ENCODE measurements at regions not wholly inside any gene's neighbourhood (a gene's known extent, or its start where the extent isn't known, plus 50 kb on each side); places are given as distances from the start of the nearest gene placed in this dataset.

DNA sequence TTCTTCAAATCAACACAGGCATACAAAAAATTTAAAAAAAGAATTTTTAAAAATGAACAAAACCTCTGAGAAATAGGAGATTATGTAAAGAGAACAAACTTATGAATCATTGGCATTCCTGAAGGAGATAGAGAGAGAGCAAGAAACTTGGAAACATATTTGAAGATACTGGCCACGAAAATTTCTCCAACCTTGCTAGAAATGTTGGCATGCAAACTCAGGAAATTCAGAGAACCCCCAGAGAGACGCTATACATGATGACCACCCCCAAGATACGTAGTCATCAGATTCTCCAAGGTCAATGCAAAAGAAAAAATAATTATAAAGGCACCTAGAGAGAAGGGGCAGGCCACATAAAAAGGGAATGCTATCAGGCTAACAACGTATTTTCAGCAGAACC, 472.5 kb downstream of the MTRR start:
- H3F3A ChIP-seq (replicated peaks; ENCODE audit: insufficient read depth), result no peaks in the 10 kb centered on the region
- H3K79me2 ChIP-seq (ENCODE audit: insufficient read depth), result no peaks in the 10 kb centered on the region
- no peaks in the 10 kb centered on the region; a peak in 1 of 4 replicates for H3K4me1 ChIP-seq (ENCODE audit: control insufficient read depth in 1 of 2, insufficient read depth in 2 of 2, low read depth in 1 of 2, low read length in 1 of 2)
- no peaks in the 10 kb centered on the region for H3K9me2 ChIP-seq
- ChIA-PET CTCF (interaction anchor here (1.0 to 1.8 kb wide), 10 partner anchors 11 to 344 kb away, joined by 3 to 11 read pairs (median 4); no protein-coding TSS in a partner anchor), POLR2A (no interaction called here)
- H4K20me1 ChIP-seq (ENCODE audit: insufficient read depth), result no peaks in the 10 kb centered on the region
- DNase-seq, result no peak
- H3K9ac ChIP-seq, result no peak overlapping the region
- no peak overlapping the region for H3K4me3 ChIP-seq (ENCODE audit: low read depth in 2 of 2, low read length in 1 of 2)
- H3K36me3 ChIP-seq (replicated peaks in 1 of 2; ENCODE audit: control insufficient read depth in 1 of 2, insufficient read depth in 2 of 2, low read length in 1 of 2), result no peaks in the 10 kb centered on the region
- TF ChIP-seq ELF1 (IDR thresholded peaks at IDR 0.05), result no peak
- TF ChIP-seq NFIC (IDR thresholded peaks at IDR 0.05; ENCODE audit: borderline replicate concordance), result no peak
- no peak for TF ChIP-seq MAX (IDR thresholded peaks at IDR 0.05; ENCODE audit: low read depth)
- TF ChIP-seq, protein P1, sequence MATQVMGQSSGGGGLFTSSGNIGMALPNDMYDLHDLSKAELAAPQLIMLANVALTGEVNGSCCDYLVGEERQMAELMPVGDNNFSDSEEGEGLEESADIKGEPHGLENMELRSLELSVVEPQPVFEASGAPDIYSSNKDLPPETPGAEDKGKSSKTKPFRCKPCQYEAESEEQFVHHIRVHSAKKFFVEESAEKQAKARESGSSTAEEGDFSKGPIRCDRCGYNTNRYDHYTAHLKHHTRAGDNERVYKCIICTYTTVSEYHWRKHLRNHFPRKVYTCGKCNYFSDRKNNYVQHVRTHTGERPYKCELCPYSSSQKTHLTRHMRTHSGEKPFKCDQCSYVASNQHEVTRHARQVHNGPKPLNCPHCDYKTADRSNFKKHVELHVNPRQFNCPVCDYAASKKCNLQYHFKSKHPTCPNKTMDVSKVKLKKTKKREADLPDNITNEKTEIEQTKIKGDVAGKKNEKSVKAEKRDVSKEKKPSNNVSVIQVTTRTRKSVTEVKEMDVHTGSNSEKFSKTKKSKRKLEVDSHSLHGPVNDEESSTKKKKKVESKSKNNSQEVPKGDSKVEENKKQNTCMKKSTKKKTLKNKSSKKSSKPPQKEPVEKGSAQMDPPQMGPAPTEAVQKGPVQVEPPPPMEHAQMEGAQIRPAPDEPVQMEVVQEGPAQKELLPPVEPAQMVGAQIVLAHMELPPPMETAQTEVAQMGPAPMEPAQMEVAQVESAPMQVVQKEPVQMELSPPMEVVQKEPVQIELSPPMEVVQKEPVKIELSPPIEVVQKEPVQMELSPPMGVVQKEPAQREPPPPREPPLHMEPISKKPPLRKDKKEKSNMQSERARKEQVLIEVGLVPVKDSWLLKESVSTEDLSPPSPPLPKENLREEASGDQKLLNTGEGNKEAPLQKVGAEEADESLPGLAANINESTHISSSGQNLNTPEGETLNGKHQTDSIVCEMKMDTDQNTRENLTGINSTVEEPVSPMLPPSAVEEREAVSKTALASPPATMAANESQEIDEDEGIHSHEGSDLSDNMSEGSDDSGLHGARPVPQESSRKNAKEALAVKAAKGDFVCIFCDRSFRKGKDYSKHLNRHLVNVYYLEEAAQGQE (IDR thresholded peaks at IDR 0.05; ENCODE audit: low read depth, low read length), result no peak
- H2AFZ ChIP-seq (ENCODE audit: low read depth), result no peak overlapping the region
- no peaks in the 10 kb centered on the region for H3K9me3 ChIP-seq
- H3K27me3 ChIP-seq (ENCODE audit: insufficient read depth), result no peaks in the 10 kb centered on the region
- WGBS (ENCODE audit: low lambda C conversion rate), result 8% methylated on average over 4 of the region's 4 CpGs
- no peak overlapping the region for H3K4me2 ChIP-seq
- H3K27ac ChIP-seq (ENCODE audit: low read depth in 2 of 2, low read length in 1 of 2), result no peak overlapping the region

- CTCF ChIA-PET, result no interaction called here
These were observed 479.0 kb downstream of the MTRR start for GRCh38 chr5:8347984-8348383.

More at GRCh38 chr5:8347984-8348383, 479.0 kb downstream of the MTRR start:
- H2AFZ ChIP-seq (ENCODE audit: low read depth), result no peak overlapping the region
- WGBS (ENCODE audit: low lambda C conversion rate), result 0% methylated on average over 1 of the region's 1 CpG
- H3K36me3 ChIP-seq (replicated peaks in 1 of 2; ENCODE audit: control insufficient read depth in 1 of 2, insufficient read depth in 2 of 2, low read length in 1 of 2), result no peaks in the 10 kb centered on the region
- TF ChIP-seq JUND (IDR thresholded peaks at IDR 0.05), result no peak
- no peak for TF ChIP-seq FOSL2 (IDR thresholded peaks at IDR 0.05; ENCODE audit: borderline replicate concordance, low read depth)
- TF ChIP-seq TAF1 (IDR thresholded peaks at IDR 0.05; ENCODE audit: borderline replicate concordance, low read depth, low read length), result no peak
- TF ChIP-seq SIN3A (IDR thresholded peaks at IDR 0.05; ENCODE audit: borderline replicate concordance, low read depth, low read length), result no peak
- no peak for TF ChIP-seq GABPA (IDR thresholded peaks at IDR 0.05; ENCODE audit: low read depth)
- TF ChIP-seq MXI1 (IDR thresholded peaks at IDR 0.05; ENCODE audit: low read depth, low read length), result no peak
- TF ChIP-seq SMC3 (IDR thresholded peaks at IDR 0.05; ENCODE audit: low read depth, low read length), result no peak
- no peak for TF ChIP-seq EP300 (IDR thresholded peaks at IDR 0.05; ENCODE audit: borderline replicate concordance in 1 of 2, low read depth in 1 of 2, low read length in 1 of 2)
- TF ChIP-seq RAD21 (IDR thresholded peaks at IDR 0.05; ENCODE audit: low read length), result no peak
- TF ChIP-seq, protein P2, sequence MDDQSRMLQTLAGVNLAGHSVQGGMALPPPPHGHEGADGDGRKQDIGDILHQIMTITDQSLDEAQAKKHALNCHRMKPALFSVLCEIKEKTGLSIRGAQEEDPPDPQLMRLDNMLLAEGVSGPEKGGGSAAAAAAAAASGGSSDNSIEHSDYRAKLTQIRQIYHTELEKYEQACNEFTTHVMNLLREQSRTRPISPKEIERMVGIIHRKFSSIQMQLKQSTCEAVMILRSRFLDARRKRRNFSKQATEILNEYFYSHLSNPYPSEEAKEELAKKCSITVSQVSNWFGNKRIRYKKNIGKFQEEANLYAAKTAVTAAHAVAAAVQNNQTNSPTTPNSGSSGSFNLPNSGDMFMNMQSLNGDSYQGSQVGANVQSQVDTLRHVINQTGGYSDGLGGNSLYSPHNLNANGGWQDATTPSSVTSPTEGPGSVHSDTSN (IDR thresholded peaks at IDR 0.05), result no peak
- TF ChIP-seq NRF1 (IDR thresholded peaks at IDR 0.05; ENCODE audit: low read depth, low read length), result no peak
- TF ChIP-seq MAX (IDR thresholded peaks at IDR 0.05; ENCODE audit: low read depth), result no peak
- TF ChIP-seq ZBTB33 (IDR thresholded peaks at IDR 0.05; ENCODE audit: borderline replicate concordance, low read depth), result no peak
- TF ChIP-seq GATA2 (CRISPR knock-in tag; IDR thresholded peaks at IDR 0.05), result no peak
- no peak overlapping the region for H3K4me3 ChIP-seq (ENCODE audit: low read depth in 2 of 2, low read length in 1 of 2)
- no peaks in the 10 kb centered on the region for H3K9me2 ChIP-seq
- DNase-seq, result no peak
- no peak overlapping the region for H3K9ac ChIP-seq
- no peaks in the 10 kb centered on the region for H3K27me3 ChIP-seq (ENCODE audit: insufficient read depth)
- no peaks in the 10 kb centered on the region for H4K20me1 ChIP-seq (ENCODE audit: insufficient read depth)
- H3K27ac ChIP-seq (ENCODE audit: low read depth in 2 of 2, low read length in 1 of 2), result no peak overlapping the region
- no peaks in the 10 kb centered on the region for H3K79me2 ChIP-seq (ENCODE audit: insufficient read depth)
- no peaks in the 10 kb centered on the region for H3F3A ChIP-seq (replicated peaks; ENCODE audit: insufficient read depth)
- H3K4me1 ChIP-seq (ENCODE audit: control insufficient read depth in 1 of 2, insufficient read depth in 2 of 2, low read depth in 1 of 2, low read length in 1 of 2), result no peaks in the 10 kb centered on the region
- H3K4me2 ChIP-seq, result no peak overlapping the region
- POLR2A ChIA-PET, result no interaction called here
- H3K9me3 ChIP-seq, result no peaks in the 10 kb centered on the region

Data from SK-N-SH (cell line).